ENCODE measurements at regions not wholly inside any gene's neighbourhood (a gene's known extent, or its start where the extent isn't known, plus 50 kb on each side); places are given as distances from the start of the nearest gene placed in this dataset.

DNA sequence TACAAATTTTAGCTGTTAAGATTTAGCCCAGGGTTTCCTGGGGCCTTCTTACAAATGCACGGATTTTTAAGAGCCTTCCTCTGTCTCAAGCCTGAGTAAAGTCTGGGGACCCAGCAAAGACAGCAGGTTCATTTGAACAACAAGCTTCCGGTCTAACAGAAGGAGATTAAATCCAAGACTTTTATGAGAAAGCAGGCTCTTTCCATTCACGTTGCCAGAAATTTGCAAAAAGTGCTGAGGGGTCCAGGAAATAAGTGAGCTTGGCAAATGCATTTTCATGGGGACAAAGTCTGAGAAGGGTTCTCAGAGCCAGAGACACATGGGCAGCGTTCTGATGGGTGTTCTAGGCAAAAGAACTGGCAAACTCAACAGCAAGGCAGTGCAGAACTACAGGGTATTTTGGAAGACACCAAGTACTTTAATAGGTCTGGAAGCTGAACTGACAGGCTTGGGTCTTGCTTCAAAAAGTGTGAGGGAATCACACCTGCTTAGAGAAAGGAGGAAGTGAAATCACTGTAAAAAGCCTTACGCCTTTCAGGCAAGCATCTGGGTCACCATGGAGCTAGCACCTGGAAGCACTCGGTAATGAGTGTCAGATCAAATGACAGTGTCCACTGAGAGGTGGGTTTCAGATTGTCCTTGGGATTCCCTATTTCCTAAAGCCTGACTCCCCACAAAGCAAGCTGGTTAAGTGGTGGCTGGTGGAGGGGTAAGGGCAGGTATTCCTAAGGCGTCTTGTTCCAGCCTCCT is 115.8 kb upstream of the ARHGEF3 start:
- TF ChIP-seq, protein P1, sequence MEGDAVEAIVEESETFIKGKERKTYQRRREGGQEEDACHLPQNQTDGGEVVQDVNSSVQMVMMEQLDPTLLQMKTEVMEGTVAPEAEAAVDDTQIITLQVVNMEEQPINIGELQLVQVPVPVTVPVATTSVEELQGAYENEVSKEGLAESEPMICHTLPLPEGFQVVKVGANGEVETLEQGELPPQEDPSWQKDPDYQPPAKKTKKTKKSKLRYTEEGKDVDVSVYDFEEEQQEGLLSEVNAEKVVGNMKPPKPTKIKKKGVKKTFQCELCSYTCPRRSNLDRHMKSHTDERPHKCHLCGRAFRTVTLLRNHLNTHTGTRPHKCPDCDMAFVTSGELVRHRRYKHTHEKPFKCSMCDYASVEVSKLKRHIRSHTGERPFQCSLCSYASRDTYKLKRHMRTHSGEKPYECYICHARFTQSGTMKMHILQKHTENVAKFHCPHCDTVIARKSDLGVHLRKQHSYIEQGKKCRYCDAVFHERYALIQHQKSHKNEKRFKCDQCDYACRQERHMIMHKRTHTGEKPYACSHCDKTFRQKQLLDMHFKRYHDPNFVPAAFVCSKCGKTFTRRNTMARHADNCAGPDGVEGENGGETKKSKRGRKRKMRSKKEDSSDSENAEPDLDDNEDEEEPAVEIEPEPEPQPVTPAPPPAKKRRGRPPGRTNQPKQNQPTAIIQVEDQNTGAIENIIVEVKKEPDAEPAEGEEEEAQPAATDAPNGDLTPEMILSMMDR (IDR thresholded peaks at IDR 0.05; ENCODE audit: unreplicated experiment): no peak
- no peak overlapping the region for H3K27ac Mint-ChIP-seq
- DNase-seq (ENCODE audit: low spot score, unreplicated experiment): no peak
- no peaks in the 10 kb centered on the region for H3K9me3 Mint-ChIP-seq (ENCODE audit: low read depth)
- H3K4me3 Mint-ChIP-seq (ENCODE audit: low read depth): no peak overlapping the region
- no peaks in the 10 kb centered on the region for H3K36me3 Mint-ChIP-seq (ENCODE audit: insufficient read depth)
- peaks cover 3% of the 10 kb centered on the region for H3K27me3 Mint-ChIP-seq
- H3K4me1 Mint-ChIP-seq (ENCODE audit: low read depth): peaks cover 10% of the 10 kb centered on the region

GRCh38 chr3:56916716-56917360 is 115.1 kb upstream of the ARHGEF3 start:
- Mint-ChIP-seq H3K27ac (no peak overlapping the region), H3K4me1 (ENCODE audit: low read depth) (peaks cover 10% of the 10 kb centered on the region), H3K36me3 (ENCODE audit: insufficient read depth) (no peaks in the 10 kb centered on the region), H3K27me3 (peaks cover 3% of the 10 kb centered on the region), H3K9me3 (ENCODE audit: low read depth) (no peaks in the 10 kb centered on the region), H3K4me3 (ENCODE audit: low read depth) (no peak overlapping the region)
- TF ChIP-seq, protein P1 (IDR thresholded peaks at IDR 0.05; ENCODE audit: unreplicated experiment): no peak
- no peak for DNase-seq (ENCODE audit: low spot score, unreplicated experiment)

DNA sequence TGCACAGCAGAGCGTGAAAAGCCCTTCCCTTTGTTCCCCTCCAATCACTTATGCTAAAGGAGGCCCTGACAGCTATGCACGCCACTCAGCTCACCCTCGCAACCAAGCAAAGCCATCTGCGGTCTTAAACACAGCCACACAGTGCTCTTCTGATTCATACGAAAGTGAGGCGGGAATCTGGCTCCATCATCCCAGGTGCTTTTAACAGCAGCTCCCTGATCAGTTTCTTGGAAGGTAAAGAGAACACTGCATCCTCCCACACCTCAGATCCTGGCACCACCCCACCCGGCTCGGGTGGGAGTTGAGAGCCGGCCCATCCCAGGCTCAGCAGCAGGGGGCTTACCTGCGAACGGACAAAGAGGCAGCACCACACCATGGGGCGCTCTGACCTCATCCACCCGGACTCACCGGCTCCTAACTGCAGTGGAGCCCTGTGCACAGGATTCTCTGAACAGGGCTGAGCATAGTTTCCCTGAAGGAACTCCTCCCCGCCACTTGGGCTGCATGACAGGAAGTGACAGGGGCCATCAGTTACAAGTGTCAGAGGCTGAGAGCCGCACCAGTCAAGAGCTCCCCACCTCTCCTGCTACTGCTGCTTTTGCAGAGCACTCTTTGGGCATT is 114.3 kb upstream of the ARHGEF3 start:
- H3K9me3 Mint-ChIP-seq (ENCODE audit: low read depth): no peaks in the 10 kb centered on the region
- H3K27ac Mint-ChIP-seq: no peak overlapping the region
- no peaks in the 10 kb centered on the region for H3K36me3 Mint-ChIP-seq (ENCODE audit: insufficient read depth)
- TF ChIP-seq, protein P1 (IDR thresholded peaks at IDR 0.05; ENCODE audit: unreplicated experiment): no peak
- peaks cover 10% of the 10 kb centered on the region for H3K4me1 Mint-ChIP-seq (ENCODE audit: low read depth)
- H3K27me3 Mint-ChIP-seq: peaks cover 3% of the 10 kb centered on the region
- no peak for DNase-seq (ENCODE audit: low spot score, unreplicated experiment)
- H3K4me3 Mint-ChIP-seq (ENCODE audit: low read depth): no peak overlapping the region

- DNase-seq (ENCODE audit: low spot score, unreplicated experiment): no peak
- TF ChIP-seq, protein P1 (IDR thresholded peaks at IDR 0.05; ENCODE audit: unreplicated experiment): no peak
- Mint-ChIP-seq H3K9me3 (ENCODE audit: low read depth) (no peaks in the 10 kb centered on the region), H3K4me1 (ENCODE audit: low read depth) (peaks cover 10% of the 10 kb centered on the region), H3K27me3 (peaks cover 3% of the 10 kb centered on the region), H3K27ac (no peak overlapping the region), H3K4me3 (ENCODE audit: low read depth) (no peak overlapping the region), H3K36me3 (ENCODE audit: insufficient read depth) (no peaks in the 10 kb centered on the region)
These were observed 112.9 kb upstream of the ARHGEF3 start for GRCh38 chr3:56914646-56915045.

DNA sequence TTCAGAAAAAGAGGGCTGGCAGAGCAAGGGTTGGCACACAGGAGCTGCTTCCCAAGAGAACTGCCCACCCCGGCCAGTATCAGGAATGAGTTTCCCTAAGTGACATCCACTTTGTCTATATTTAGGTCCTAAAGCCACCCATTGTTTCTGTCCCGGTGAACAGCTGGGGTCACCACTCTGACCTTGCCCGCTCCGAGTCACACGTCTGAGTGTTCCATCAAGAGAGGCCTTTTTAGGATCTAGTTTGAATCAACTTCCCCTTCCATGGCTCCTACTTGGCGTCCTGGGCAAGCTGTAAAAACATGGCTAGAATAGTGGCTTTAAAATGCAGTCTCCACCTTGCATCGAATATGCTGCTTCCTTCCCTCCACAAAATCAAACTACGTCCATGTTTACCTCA is 109.6 kb upstream of the ARHGEF3 start:
- no peak overlapping the region for H3K4me3 Mint-ChIP-seq (ENCODE audit: low read depth)
- DNase-seq (ENCODE audit: low spot score, unreplicated experiment): no peak
- peaks cover 10% of the 10 kb centered on the region for H3K4me1 Mint-ChIP-seq (ENCODE audit: low read depth)
- H3K27me3 Mint-ChIP-seq: no peaks in the 10 kb centered on the region
- H3K9me3 Mint-ChIP-seq (ENCODE audit: low read depth): no peaks in the 10 kb centered on the region
- TF ChIP-seq, protein P1 (IDR thresholded peaks at IDR 0.05; ENCODE audit: unreplicated experiment): no peak
- H3K27ac Mint-ChIP-seq: no peak overlapping the region
- H3K36me3 Mint-ChIP-seq (ENCODE audit: insufficient read depth): no peaks in the 10 kb centered on the region
